RWPE1 (cell line): ENCODE measurements at regions not wholly inside any gene's neighbourhood (a gene's known extent, or its start where the extent isn't known, plus 50 kb on each side); places are given as distances from the start of the nearest gene placed in this dataset.

ENCODE experiments used
- CTCF ChIA-PET: fragments of 350-600 bp; sonication (Branson Sonifier 250); formaldehyde crosslinking; extraction: SDS; loops from one replicate; lab custom pipeline; 2021; lab: Yijun Ruan, JAX
- POLR2A ChIA-PET: fragments of 400-600 bp; formaldehyde crosslinking; extraction: SDS; loops from one replicate; lab custom pipeline; 2020; ENCODE audit warnings: antibody characterized with exemption; ENCODE audit not compliant: low non-redundant PET; lab: Yijun Ruan, JAX
- DNase-seq: peaks from one replicate; pipeline ENCODE4 v3.0.0; 2012; ENCODE audit warnings: low spot score
- H3K27ac ChIP-seq: fragments of 450-650 bp; 2 replicates; pipeline ENCODE4 v1.5.1; 2017
- TF ChIP-seq, protein P1 (sequence below): fragments of 450-650 bp; conservative IDR thresholded peaks from 2 replicates; pipeline ENCODE4 v1.5.1; 2017; ENCODE audit warnings: low read depth, mild to moderate bottlenecking

DNA sequence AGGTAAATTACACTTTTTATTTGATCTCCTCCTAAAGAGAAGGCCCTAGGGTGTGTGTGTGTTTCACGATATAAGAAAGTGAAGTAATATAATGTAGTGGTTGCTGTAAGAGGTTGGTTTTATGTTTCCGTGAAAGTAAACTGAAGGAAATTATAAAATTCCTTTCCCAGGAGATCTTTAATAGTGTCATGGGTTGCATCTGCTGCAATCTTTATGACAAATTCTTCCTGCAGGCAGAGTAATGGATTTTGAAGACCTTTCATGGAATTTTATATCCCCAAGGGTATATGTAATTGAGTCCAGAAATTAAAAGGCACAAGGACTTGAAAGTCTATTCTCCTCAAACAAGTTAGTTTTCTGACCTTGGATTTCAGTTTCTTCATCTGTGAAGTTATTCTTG lies 538.6 kb downstream of the ANKRD50 start:
- TF ChIP-seq, protein P1, sequence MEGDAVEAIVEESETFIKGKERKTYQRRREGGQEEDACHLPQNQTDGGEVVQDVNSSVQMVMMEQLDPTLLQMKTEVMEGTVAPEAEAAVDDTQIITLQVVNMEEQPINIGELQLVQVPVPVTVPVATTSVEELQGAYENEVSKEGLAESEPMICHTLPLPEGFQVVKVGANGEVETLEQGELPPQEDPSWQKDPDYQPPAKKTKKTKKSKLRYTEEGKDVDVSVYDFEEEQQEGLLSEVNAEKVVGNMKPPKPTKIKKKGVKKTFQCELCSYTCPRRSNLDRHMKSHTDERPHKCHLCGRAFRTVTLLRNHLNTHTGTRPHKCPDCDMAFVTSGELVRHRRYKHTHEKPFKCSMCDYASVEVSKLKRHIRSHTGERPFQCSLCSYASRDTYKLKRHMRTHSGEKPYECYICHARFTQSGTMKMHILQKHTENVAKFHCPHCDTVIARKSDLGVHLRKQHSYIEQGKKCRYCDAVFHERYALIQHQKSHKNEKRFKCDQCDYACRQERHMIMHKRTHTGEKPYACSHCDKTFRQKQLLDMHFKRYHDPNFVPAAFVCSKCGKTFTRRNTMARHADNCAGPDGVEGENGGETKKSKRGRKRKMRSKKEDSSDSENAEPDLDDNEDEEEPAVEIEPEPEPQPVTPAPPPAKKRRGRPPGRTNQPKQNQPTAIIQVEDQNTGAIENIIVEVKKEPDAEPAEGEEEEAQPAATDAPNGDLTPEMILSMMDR: no peak
- POLR2A ChIA-PET: no interaction called here
- no peak for DNase-seq

DNA sequence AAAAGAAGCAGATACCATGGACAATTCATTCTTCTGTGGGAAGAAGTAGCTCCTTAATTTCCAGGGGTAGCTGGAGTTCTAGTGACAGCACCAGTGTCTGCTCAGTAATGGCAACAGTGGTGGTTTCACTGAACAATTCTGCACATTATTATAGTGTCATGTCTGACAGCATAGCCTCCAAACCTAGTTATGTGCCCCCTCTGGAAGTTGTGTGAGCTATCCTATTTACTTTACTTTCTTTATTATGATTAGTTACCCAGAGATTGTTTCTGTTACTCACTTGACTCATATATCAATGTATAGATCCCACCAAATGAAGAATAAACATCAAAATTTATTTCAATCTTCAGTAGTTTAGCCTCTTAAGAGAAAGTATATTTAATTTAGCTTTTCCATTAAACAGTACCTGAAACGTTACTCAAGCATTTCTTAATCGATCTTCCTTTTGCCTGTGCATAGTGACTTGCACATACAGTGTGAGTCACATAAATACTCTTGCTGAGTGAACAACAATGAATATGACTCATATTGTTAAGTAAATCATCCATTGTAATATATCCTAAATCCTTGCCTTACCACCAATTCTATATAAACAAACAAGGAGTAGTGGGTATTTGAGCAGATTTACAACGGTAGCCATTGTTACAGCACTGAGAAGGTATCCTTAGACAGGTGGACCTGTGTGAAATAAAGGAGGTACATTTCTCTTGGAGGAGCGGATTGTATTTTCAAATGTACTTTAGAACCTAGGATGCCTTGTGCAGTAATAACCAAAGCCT lies 534.7 kb downstream of the ANKRD50 start:
- peak; percentile 63 for DNase-seq
- ChIA-PET CTCF (interaction anchor here (1.3 kb wide), 1 partner anchor 35 kb away, joined by 4 read pairs; no protein-coding TSS in a partner anchor), POLR2A (no interaction called here)
- no peak overlapping the region for H3K27ac ChIP-seq
- TF ChIP-seq, protein P1: no peak

More for the DNA sequence above, 538.6 kb downstream of the ANKRD50 start:
- CTCF ChIA-PET: no interaction called here
- H3K27ac ChIP-seq: no peak overlapping the region

DNA sequence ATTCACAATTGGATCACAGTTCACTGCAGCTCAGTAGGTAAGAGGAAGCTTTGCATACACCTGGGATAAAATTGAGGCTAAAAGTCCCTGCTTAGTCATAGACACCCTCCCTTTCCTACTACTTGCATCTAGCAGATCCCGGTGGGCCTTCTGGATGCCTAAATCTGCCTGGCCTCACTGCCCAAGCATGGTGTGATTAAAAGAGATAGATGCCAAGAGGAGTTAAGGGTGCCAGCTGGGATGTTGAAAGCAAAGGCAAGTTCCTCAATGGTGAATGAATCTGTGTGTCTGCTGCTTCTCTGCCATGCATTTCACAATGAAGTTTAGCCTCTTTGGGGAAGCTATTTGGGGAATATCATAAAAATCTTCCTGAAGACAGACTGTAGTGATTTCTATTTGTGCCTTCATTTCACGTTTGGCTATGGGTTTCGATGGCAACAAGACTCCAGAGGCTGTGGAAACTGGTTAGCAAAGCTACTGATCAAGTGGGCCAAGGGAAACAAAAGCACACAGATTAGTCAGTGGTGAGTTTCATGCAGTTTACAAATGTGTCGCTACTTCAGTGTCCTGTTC lies 534.0 kb downstream of the ANKRD50 start:
- POLR2A ChIA-PET: no interaction called here
- H3K27ac ChIP-seq: no peak overlapping the region
- DNase-seq: no peak
- CTCF ChIA-PET: no interaction called here
- TF ChIP-seq, protein P1: no peak

DNA sequence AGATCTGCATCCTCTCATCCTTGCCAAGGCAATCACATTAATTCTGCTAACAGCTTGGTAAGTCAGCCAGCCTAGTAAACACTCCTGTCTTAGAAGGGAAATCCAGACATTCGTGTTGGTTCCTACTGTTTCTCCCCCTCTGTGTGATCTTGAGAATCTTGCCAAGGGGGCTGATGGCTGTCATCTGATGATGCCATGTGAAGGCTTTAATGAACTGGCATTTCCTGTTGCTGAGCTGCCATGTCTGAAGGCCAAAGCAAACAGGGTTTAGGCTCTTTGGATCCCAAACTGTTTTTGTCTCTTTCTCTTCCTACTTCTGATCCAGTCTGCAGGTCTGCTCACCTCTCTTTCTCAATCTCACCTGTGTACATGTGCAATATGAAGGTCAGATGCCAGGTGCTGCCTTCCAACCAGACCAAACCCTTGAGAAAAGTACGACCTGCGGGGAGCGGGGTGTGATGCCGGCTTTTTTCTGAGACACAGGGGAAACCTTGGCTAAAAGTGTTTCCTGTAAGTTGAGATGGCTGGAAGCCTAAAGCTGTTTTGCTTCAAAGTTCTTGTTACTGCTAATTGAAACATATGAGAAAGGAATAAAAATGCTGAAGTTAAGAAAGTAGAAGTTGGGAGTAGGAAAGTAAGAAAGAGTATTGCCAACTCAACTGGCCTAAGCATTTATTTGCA lies 532.9 kb downstream of the ANKRD50 start:
- H3K27ac ChIP-seq: no peak overlapping the region
- TF ChIP-seq, protein P1: no peak
- POLR2A ChIA-PET: no interaction called here
- no peak for DNase-seq
- CTCF ChIA-PET: no interaction called here

DNA sequence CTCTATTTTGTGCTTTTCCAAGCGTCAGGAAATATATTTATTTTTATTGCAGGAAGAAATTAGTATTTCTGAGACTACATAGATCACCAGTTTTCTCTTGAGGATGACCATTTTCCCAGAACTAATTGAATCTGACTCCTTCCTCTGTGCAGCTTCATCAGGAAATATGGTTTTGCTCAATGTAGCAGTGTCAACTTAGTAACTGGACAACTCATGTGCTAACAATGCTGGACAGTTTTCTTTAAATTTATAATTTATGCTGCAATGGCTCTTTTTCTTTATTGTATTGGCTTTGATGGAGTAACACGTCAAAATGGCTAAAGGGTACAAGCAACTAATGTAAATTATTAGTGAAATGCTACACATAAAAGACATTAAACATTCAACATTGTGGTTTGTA lies 531.5 kb downstream of the ANKRD50 start:
- TF ChIP-seq, protein P1: no peak
- CTCF ChIA-PET: no interaction called here
- H3K27ac ChIP-seq: no peak overlapping the region
- POLR2A ChIA-PET: no interaction called here
- no peak for DNase-seq

DNA sequence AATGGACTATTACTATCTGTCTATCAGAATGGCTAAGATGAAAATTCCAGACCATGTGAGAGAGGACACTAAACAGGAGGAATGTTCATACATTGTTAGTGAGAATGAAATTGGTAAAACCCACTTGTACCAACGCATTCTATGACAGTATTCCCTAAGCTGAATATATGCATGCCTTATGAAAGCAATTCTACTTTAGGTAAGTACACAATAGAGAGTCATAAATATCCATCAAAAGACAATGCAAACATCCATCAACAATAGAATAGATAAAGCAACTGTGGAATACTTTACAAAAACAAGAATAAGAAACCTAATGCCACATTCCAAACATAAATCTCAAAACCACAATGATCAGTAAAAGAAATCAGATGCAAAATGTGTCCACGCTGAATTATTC lies 529.3 kb downstream of the ANKRD50 start:
- CTCF ChIA-PET: no interaction called here
- POLR2A ChIA-PET: no interaction called here
- no peak overlapping the region for H3K27ac ChIP-seq
- TF ChIP-seq, protein P1: no peak
- DNase-seq: no peak
